Neural progenitor cell (in vitro differentiated cells): ENCODE measurements at regions not wholly inside any gene's neighbourhood (a gene's known extent, or its start where the extent isn't known, plus 50 kb on each side); places are given as distances from the start of the nearest gene placed in this dataset.

ENCODE experiments used
- CTCF ChIP-seq: fragments of 200-600 bp; sonication (generic); IDR thresholded peaks from 2 replicates; pipeline ENCODE4 v1.5.1; 2017; ENCODE audit warnings: antibody characterized with exemption, mild to moderate bottlenecking
- EZH2 ChIP-seq: fragments of 200-600 bp; sonication (generic); IDR thresholded peaks from 2 replicates; pipeline ENCODE4 v1.6.1; 2017; ENCODE audit warnings: antibody characterized with exemption, mild to moderate bottlenecking, moderate library complexity

DNA sequence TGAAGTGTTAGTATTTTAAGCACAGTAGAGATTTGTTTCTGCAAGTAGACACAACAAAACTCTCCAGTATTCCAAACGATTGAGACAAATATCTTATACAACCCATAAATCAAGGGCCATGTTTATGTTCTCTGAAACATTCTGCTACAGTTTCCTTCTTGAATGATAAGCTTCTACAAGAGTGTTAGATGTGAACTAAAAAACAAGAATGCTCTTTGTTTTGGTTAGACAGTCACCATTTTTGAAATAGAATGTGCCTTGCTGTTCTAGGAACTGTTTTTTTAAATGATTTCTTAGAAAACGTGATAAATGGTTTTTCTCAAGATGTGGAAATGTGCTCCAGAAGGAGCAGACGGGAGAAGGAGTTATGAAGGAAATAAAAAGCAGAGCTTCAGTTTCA is 1656.3 kb upstream of the FLRT2 start:
- TF ChIP-seq CTCF (no peak), EZH2 (no peak)
